HAP-1 (cell line): ENCODE measurements at regions not wholly inside any gene's neighbourhood (a gene's known extent, or its start where the extent isn't known, plus 50 kb on each side); places are given as distances from the start of the nearest gene placed in this dataset.

Source experiments
- DNase-seq, 2 experiments: peaks; one replicate each; pipeline ENCODE4 v3.0.0-alpha.2; 2016 to 2020; ENCODE audit warnings: low spot score in 2 of 2
- H3K27me3 ChIP-seq: fragments of 250-450 bp; sonication (Bioruptor Pico); 2 replicates; pipeline ENCODE4 v1.5.1; 2020; ENCODE audit warnings: low read depth, mild to moderate bottlenecking, moderate library complexity
- H3K36me3 ChIP-seq: fragments of 250-450 bp; sonication (Bioruptor Pico); replicated peaks from 2 replicates; pipeline ENCODE4 v1.5.1; 2020; ENCODE audit warnings: mild to moderate bottlenecking
- H3K4me1 ChIP-seq: fragments of 250-450 bp; sonication (Bioruptor Pico); 2 replicates; pipeline ENCODE4 v1.5.1; 2020; ENCODE audit warnings: mild to moderate bottlenecking
- H3K4me3 ChIP-seq: fragments of 250-450 bp; sonication (Bioruptor Pico); 2 replicates; pipeline ENCODE4 v1.5.1; 2020; ENCODE audit warnings: mild to moderate bottlenecking, moderate library complexity
- H3K9me3 ChIP-seq: fragments of 250-450 bp; sonication (Bioruptor Pico); 2 replicates; pipeline ENCODE4 v1.5.1; 2020; ENCODE audit warnings: mild to moderate bottlenecking, moderate library complexity
- in situ Hi-C: fragments of 300-500 bp; cut with MboI; formaldehyde crosslinking; loops from 3 replicates; pipeline ENCODE4 v1.14.3; 2020; ENCODE audit warnings: low sequenced_read_pairs, inconsistent platforms, mixed read lengths

DNA sequence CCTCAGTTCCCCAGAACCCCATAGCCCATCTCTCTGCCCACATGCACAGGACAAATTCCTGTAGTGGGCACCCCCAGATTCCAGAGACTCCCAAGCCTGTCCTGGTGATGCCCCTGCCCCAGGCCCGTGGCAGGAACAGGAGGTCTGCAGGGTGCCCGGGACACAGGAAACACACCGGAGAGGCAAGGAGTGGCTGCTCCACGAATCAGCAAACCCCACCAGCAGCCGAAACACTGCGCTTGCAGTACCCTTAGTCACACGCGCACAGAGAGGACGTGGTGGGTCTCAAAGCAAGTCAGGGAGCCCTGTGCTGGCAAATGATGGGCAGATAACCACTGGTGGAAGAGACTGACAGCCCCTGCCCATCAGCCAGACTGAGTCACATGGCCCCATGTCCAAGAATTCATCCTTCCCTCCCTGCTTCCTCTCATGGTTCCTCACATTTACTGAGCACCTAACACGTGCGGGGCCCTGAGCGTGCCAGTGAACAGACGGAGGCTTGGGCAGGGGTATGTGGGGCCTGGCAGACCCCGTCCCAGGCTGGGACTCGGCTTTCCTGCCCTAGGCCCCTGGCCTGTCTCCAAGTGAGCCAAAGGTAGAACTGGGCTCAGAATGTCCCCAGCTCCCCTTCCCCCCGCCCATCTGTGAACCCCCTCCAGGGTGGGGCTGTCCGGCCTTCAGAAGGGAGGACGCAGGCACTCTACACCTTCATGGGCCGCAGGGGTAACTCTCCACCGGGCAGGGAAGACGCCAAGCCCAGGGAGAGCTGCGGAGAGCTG is 130.4 kb upstream of the IQSEC1 start:
- in situ Hi-C loops: no loop called here
- no peaks in the 10 kb centered on the region for H3K27me3 ChIP-seq
- H3K9me3 ChIP-seq: no peaks in the 10 kb centered on the region
- H3K36me3 ChIP-seq: no peaks in the 10 kb centered on the region
- DNase-seq: no peak
- H3K4me1 ChIP-seq: no peaks in the 10 kb centered on the region
- H3K4me3 ChIP-seq: no peak overlapping the region

DNA sequence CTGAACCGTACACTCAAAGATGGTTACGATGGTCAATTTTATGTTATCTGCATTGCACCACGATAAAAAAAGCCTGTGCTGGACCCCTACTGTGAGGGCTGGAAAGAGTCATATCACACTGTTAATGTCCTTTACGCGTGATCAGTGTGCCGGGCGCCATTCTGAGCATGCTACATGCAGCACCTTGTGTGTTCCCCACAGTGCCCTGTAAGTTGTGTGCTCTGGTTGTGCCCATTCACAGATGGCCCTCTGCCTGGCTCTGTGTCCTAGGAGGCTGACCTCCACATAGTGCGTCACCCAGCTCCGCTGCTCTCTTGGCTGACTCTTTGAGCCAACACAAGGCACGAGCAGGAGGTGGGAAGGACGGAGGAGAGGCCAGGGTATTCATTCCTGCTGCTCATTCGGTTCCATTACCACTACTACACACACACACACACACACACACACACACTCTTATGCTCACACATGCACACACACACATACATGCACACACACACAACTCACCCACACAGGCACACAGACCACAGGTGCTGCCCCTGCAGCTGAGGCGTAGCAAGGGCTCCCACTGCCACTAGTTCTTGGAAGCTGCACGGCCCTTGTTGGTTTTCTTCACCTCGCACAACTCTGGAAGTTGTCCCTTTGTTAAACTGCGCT is 129.6 kb upstream of the IQSEC1 start:
- no peak for DNase-seq
- H3K4me1 ChIP-seq: no peaks in the 10 kb centered on the region
- in situ Hi-C loops: no loop called here

DNA sequence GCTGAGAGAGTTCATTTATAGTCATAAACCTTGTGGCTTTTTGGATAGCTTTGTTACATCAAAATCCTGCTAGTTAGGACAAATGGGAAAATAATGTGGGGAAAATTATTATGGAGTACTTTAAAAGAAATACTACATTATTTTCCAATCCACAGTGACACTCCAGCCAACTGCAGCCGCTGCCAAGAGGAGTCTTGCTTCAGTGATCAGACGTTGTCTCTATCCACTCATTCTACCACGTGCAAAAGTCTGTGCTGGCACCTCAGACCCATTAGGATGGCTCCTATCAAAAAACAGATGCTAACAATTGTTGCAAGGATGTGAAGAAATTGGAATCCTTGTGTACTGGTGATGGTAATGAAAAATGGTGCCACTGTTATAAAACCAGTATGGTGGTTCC is 128.6 kb upstream of the IQSEC1 start:
- Histone ChIP-seq H3K4me1 (no peaks in the 10 kb centered on the region), H3K9me3 (no peaks in the 10 kb centered on the region), H3K36me3 (no peaks in the 10 kb centered on the region), H3K27me3 (no peaks in the 10 kb centered on the region), H3K4me3 (no peak overlapping the region)
- in situ Hi-C loops: no loop called here
- DNase-seq: no peak

More for the DNA sequence above, 129.6 kb upstream of the IQSEC1 start:
- Histone ChIP-seq H3K9me3 (no peaks in the 10 kb centered on the region), H3K36me3 (no peaks in the 10 kb centered on the region), H3K27me3 (no peaks in the 10 kb centered on the region), H3K4me3 (no peak overlapping the region)

DNA sequence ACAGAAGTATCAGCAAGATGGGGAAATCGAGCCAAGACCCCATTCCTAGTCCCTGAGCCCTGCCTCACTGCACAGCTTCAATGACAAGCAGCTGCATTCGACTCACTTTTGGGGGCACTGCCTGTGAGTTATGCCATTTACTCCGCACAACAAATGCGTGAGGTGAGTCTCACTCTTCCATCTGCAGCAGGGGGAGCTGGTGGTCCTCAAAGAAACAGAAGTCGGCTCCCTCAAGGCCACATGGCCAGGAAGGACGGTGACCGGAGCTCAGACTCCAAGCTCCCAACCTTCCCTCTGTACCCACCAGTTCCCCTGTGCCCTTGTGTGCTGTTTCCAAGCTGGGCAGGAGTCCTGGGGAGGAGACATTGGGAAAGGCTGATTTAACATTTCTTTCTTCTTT is 127.7 kb upstream of the IQSEC1 start:
- in situ Hi-C loops: no loop called here
- Histone ChIP-seq H3K4me1 (no peaks in the 10 kb centered on the region), H3K36me3 (no peaks in the 10 kb centered on the region), H3K4me3 (no peak overlapping the region), H3K9me3 (no peaks in the 10 kb centered on the region), H3K27me3 (no peaks in the 10 kb centered on the region)
- peak in 1 of 2 experiments; percentile 22 for DNase-seq

DNA sequence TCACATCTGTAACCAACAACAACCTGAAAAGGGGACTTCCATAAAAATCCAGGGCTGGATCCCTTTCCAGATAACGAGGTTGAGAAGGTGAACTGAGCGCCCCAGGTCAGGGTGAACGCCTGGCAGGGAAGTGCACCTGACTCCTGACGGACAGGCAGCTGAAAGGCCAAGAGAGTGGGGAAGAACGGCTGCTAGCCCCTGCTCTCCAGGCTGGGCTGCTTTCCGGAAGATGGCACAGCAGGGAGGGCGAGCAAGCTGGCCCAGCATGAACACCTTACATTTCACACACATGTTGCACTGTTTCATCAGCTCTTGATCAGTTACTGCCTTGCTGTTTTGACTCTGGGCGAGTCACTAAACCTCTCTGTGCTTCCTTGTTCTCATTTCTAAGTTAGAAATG is 127.2 kb upstream of the IQSEC1 start:
- no peak for DNase-seq
- H3K9me3 ChIP-seq: no peaks in the 10 kb centered on the region
- no peaks in the 10 kb centered on the region for H3K27me3 ChIP-seq
- in situ Hi-C loops: no loop called here
- H3K36me3 ChIP-seq: no peaks in the 10 kb centered on the region
- no peaks in the 10 kb centered on the region for H3K4me1 ChIP-seq
- H3K4me3 ChIP-seq: no peak overlapping the region

- Histone ChIP-seq H3K4me1 (no peaks in the 10 kb centered on the region), H3K36me3 (no peaks in the 10 kb centered on the region), H3K27me3 (no peaks in the 10 kb centered on the region), H3K4me3 (no peak overlapping the region), H3K9me3 (no peaks in the 10 kb centered on the region)
- in situ Hi-C loops: no loop called here
- no peak for DNase-seq
Observed at GRCh38 chr3:13199899-13200451, 126.7 kb upstream of the IQSEC1 start.

- H3K4me1 ChIP-seq: no peaks in the 10 kb centered on the region
- in situ Hi-C loops: no loop called here
- no peak for DNase-seq
- H3K27me3 ChIP-seq: no peaks in the 10 kb centered on the region
- H3K36me3 ChIP-seq: no peaks in the 10 kb centered on the region
- no peak overlapping the region for H3K4me3 ChIP-seq
- H3K9me3 ChIP-seq: no peaks in the 10 kb centered on the region
Observed at GRCh38 chr3:13199006-13199776, 126.0 kb upstream of the IQSEC1 start.

GRCh38 chr3:13198264-13198879 is 125.1 kb upstream of the IQSEC1 start:
- H3K4me3 ChIP-seq: no peak overlapping the region
- no peaks in the 10 kb centered on the region for H3K36me3 ChIP-seq
- no peaks in the 10 kb centered on the region for H3K27me3 ChIP-seq
- H3K9me3 ChIP-seq: no peaks in the 10 kb centered on the region
- no peaks in the 10 kb centered on the region for H3K4me1 ChIP-seq
- DNase-seq: no peak
- in situ Hi-C loops: no loop called here

- Histone ChIP-seq H3K36me3 (no peaks in the 10 kb centered on the region), H3K4me1 (no peaks in the 10 kb centered on the region), H3K9me3 (no peaks in the 10 kb centered on the region), H3K4me3 (no peak overlapping the region), H3K27me3 (no peaks in the 10 kb centered on the region)
- no peak for DNase-seq
- in situ Hi-C loops: no loop called here
Observed at GRCh38 chr3:13197795-13198194, 124.6 kb upstream of the IQSEC1 start.

DNA sequence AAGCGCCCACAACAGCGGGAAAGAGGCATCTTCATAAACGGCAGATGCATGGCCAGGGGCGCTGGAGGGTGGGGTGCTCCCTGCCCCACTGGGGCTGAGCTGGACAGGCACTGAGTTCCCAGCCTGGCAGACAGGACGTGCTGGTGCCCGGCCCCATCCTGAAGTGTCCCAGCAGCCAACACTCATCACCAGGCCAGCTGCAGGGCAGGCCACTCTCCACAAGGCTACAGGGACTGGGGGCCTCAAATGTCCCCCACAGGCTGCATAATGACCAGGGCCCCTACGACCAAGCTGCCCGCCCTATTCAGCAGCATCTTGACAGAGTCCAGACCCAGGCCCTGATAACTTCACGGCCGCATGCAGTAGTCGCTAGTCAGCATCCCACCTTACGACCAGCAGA is 124.1 kb upstream of the IQSEC1 start:
- Histone ChIP-seq H3K9me3 (no peaks in the 10 kb centered on the region), H3K4me1 (no peaks in the 10 kb centered on the region), H3K4me3 (no peak overlapping the region), H3K27me3 (no peaks in the 10 kb centered on the region), H3K36me3 (no peaks in the 10 kb centered on the region)
- no peak for DNase-seq
- in situ Hi-C loops: no loop called here

GRCh38 chr3:13195374-13195773 is 122.1 kb upstream of the IQSEC1 start:
- no peaks in the 10 kb centered on the region for H3K36me3 ChIP-seq
- DNase-seq: no peak
- in situ Hi-C loops: no loop called here
- H3K4me3 ChIP-seq: no peak overlapping the region
- no peaks in the 10 kb centered on the region for H3K27me3 ChIP-seq
- no peaks in the 10 kb centered on the region for H3K4me1 ChIP-seq
- no peaks in the 10 kb centered on the region for H3K9me3 ChIP-seq

DNA sequence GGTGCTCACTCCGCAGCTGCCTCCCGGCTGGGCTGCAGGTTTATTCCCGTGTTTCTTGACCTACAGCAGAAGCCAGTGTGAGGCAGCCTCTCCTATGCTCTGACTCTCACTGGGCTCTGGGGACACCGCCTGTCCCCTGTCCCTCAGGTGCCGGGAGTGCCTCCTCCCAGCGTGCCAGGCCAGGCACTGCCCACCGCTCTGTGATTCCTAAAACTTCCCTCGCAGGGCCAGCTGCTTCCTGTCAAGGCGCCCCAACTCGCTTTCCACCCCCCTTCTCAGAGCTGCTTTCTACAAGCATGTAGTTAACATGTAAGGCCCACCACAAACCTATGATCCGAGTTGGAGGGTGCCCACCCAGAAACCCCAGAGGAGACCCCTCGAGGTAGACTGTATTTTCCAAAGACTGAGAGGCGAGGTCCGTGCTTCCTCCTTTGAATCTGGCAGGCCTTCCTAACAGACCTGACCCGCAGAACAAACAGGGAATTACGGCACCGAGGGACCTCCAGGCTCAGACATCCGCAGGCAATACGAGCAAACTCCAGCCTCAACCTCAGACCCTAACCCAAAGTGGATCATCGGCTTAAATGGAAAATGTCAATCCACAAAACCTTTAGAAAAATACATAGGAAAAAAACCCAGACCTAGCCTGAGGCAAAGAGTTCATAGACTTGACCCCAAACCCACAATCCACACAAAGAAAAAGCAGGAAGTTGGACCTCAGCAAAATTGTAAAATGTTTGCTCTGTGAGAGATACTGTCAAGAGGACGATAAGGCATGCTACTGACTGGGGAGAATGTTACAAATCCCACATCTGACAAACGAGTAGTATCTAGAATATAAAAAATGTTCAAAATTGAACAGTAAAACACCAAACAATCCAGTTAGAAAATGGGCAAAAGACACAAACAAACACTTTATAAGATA is 121.3 kb upstream of the IQSEC1 start:
- in situ Hi-C loops: no loop called here
- DNase-seq: no peak
- Histone ChIP-seq H3K4me3 (no peak overlapping the region), H3K9me3 (no peaks in the 10 kb centered on the region), H3K27me3 (no peaks in the 10 kb centered on the region), H3K36me3 (no peaks in the 10 kb centered on the region), H3K4me1 (no peaks in the 10 kb centered on the region)
